HG03442 (cell line): ENCODE measurements at regions not wholly inside any gene's neighbourhood (a gene's known extent, or its start where the extent isn't known, plus 50 kb on each side); places are given as distances from the start of the nearest gene placed in this dataset.

Experiments
- ATAC-seq: cut with Tn5 transposase; IDR thresholded peaks from one replicate; pipeline ENCODE4 v1.9.1; 2021; ENCODE audit warnings: mild to moderate bottlenecking, moderate library complexity; ENCODE audit not compliant: unreplicated experiment

- no peak for ATAC-seq
Observed at GRCh38 chr18:39414009-39414700, 1848.6 kb upstream of the CELF4 start.

- ATAC-seq: no peak
Observed at GRCh38 chr18:39406941-39407340, 1841.3 kb upstream of the CELF4 start.

GRCh38 chr18:39403121-39403520, 1837.5 kb upstream of the CELF4 start:
- ATAC-seq: no peak

DNA sequence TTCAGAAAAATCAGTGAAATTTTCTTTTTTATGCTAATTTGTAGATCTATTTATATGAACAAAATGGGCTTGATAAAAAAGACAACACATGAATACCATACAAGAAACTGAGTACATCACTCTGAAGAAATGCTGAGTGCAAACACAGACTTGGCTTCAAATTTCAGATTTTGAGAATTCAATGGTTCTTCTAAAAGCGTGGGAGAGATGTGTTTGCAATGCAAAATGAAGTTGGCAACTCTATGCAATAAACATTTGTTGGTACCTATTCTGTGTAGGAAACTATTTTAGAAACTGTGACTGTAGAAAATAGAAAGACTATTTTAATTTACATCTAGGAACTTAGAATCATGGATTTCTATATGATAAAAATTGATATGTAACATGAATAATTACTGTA, 1834.1 kb upstream of the CELF4 start:
- no peak for ATAC-seq

- ATAC-seq: no peak
Observed at GRCh38 chr18:39396168-39396567, 1830.6 kb upstream of the CELF4 start.

- no peak for ATAC-seq
Observed at GRCh38 chr18:39389800-39390379, 1824.3 kb upstream of the CELF4 start.

- ATAC-seq: no peak
Observed at GRCh38 chr18:39380866-39381265, 1815.3 kb upstream of the CELF4 start.

GRCh38 chr18:39380186-39380725, 1814.7 kb upstream of the CELF4 start:
- no peak for ATAC-seq

GRCh38 chr18:39375066-39375465, 1809.5 kb upstream of the CELF4 start:
- ATAC-seq: no peak

GRCh38 chr18:39371996-39372395, 1806.4 kb upstream of the CELF4 start:
- no peak for ATAC-seq

DNA sequence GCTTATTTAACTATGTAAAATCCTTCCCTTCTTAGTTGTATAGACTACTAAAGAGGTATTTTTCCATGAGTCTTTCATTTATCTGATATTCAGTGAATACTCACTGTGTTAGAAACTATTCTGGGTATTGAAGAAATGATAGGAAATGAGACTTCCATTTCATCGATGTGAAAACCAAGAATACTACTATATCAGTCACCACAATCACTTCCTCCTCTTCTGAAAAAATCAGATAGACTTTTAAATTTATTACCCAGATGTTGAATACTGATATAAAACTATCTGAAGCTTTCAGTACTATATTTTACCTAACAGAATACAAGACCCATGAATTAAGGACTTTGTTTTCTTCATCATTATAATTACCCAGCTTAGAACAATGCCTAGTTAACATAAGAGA, 1801.1 kb upstream of the CELF4 start:
- no peak for ATAC-seq

- ATAC-seq: no peak
Observed at GRCh38 chr18:39365836-39366485, 1800.4 kb upstream of the CELF4 start.

DNA sequence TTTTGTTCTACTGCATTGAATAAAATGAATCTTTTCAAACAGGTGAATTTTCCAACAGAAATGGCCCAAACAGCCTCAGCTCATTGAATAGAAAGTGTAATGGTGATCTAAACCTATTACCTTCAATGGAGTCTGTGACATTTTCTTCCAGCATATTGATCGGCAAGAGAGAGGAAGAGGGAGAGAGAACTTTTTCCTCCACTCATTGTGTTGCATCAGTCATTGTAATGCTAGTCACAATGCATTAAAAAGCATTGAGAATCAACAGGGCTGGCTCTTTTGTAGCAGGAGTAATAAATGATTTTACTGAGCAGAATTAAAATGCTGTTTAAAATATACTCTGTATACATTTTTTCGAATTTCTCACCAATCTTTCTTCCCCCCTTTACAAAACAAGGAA, 1794.5 kb upstream of the CELF4 start:
- no peak for ATAC-seq

- ATAC-seq: no peak
Observed at GRCh38 chr18:39359636-39360035, 1794.0 kb upstream of the CELF4 start.

- ATAC-seq: no peak
Observed at GRCh38 chr18:39350945-39351344, 1785.3 kb upstream of the CELF4 start.

- no peak for ATAC-seq
Observed at GRCh38 chr18:39349801-39350200, 1784.2 kb upstream of the CELF4 start.

GRCh38 chr18:39348757-39349156, 1783.2 kb upstream of the CELF4 start:
- ATAC-seq: no peak

GRCh38 chr18:39347701-39348100, 1782.1 kb upstream of the CELF4 start:
- ATAC-seq: no peak

DNA sequence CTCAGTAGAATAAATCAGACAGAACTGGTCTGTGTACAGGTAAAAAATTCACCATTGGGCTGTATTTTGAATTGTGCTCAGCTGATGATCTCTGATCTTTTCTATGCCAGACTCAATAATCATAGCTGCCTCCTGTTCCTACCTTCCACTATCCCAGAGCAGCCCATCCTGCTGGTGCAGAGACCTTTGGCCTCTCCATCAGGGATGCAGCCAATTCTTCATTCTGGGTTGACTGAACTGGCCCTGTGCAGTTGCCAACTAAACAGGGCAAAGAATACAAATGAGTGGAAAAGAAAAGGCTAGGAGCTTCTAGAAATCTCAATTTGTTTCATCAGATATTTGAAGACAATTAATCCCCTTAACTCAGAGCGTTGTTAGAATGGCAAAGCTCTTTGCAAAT, 1781.3 kb upstream of the CELF4 start:
- ATAC-seq: no peak

- ATAC-seq: no peak
Observed at GRCh38 chr18:39345321-39345720, 1779.7 kb upstream of the CELF4 start.

GRCh38 chr18:39344487-39344886, 1778.9 kb upstream of the CELF4 start:
- no peak for ATAC-seq

DNA sequence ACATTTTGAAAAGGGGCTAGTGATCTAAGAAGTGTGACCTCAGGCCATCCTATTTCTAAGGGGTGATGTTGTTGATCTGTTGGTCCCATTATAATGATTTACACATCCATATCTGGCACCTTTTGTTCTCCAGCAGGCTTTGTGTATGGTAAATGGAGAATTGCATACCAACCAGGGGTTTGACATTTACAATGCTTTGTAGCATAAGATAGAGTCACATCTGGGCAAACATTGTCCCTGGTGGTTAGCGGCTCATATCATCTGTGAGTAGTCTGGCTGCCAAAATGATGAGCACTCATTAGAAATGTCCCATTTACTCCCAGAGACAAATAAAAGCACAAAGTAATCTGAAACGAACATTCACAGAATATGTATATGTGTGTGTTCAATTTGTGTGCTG, 1775.5 kb upstream of the CELF4 start:
- no peak for ATAC-seq
